GM06990 (cell line): ENCODE measurements at regions not wholly inside any gene's neighbourhood (a gene's known extent, or its start where the extent isn't known, plus 50 kb on each side); places are given as distances from the start of the nearest gene placed in this dataset.

Experiments
- DNase-seq: peaks from one replicate; pipeline ENCODE4 v3.0.0-alpha.2; 2011; ENCODE audit not compliant: insufficient read length; ENCODE audit errors: extremely low read depth
- H3K27me3 ChIP-seq: replicated peaks from 2 replicates; pipeline ENCODE4 v1.6.0; 2011; ENCODE audit warnings: low read length; ENCODE audit not compliant: control insufficient read depth, insufficient read depth
- H3K36me3 ChIP-seq: 2 replicates; pipeline ENCODE4 v1.5.1; 2011; ENCODE audit warnings: low read length; ENCODE audit not compliant: control insufficient read depth, insufficient read depth
- H3K4me3 ChIP-seq: replicated peaks from 2 replicates; pipeline ENCODE4 v1.5.1; 2011; ENCODE audit warnings: low read depth, mild to moderate bottlenecking, control low read depth, low read length
- TF ChIP-seq, protein P1 (sequence below): IDR thresholded peaks from 2 replicates; pipeline ENCODE4 v1.5.1; 2011; ENCODE audit warnings: low read length, control low read depth, mild to moderate bottlenecking, inconsistent platforms; ENCODE audit not compliant: insufficient read depth, poor library complexity, severe bottlenecking

DNA sequence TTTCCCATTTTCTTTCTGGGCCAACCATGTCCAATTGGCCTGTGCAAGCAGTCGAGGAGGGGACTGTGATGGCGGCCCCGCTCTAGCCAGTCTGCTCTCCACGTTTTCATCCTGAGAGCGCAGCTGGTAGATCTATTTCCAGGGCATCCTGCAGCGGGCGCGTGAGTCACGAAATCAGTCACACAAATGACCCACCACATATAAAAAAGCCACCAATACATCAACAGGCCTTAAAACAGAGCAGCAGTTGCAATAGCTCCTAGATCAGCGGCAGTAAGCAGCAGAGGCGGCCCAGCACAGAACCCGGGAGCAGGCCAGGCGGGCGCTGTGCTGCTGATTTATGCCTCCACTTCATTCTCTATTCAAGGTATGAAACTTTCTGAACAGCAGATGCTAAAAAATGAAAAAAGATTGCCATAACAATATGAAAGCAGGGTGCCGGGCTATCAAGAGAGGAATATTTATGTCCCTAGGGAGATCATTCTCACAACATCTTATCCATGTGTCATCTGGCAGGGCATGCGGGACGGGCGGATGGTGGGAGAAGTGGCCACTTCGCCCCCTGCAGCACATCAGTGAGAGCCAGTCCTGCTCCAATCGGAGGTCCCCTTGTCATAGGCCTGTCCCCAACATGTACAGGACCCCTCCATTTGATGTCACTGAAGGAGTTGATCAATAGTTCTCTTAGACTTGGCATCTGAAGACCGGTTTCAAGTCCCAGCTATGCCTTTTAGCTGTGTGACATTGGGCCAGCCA lies 98.0 kb upstream of the GPR26 start:
- DNase-seq = no peak
- no peaks in the 10 kb centered on the region for H3K36me3 ChIP-seq
- no peaks in the 10 kb centered on the region; the same call in 1 of the 2 replicates for H3K27me3 ChIP-seq
- H3K4me3 ChIP-seq = no peak overlapping the region
- TF ChIP-seq, protein P1, sequence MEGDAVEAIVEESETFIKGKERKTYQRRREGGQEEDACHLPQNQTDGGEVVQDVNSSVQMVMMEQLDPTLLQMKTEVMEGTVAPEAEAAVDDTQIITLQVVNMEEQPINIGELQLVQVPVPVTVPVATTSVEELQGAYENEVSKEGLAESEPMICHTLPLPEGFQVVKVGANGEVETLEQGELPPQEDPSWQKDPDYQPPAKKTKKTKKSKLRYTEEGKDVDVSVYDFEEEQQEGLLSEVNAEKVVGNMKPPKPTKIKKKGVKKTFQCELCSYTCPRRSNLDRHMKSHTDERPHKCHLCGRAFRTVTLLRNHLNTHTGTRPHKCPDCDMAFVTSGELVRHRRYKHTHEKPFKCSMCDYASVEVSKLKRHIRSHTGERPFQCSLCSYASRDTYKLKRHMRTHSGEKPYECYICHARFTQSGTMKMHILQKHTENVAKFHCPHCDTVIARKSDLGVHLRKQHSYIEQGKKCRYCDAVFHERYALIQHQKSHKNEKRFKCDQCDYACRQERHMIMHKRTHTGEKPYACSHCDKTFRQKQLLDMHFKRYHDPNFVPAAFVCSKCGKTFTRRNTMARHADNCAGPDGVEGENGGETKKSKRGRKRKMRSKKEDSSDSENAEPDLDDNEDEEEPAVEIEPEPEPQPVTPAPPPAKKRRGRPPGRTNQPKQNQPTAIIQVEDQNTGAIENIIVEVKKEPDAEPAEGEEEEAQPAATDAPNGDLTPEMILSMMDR = no peak

DNA sequence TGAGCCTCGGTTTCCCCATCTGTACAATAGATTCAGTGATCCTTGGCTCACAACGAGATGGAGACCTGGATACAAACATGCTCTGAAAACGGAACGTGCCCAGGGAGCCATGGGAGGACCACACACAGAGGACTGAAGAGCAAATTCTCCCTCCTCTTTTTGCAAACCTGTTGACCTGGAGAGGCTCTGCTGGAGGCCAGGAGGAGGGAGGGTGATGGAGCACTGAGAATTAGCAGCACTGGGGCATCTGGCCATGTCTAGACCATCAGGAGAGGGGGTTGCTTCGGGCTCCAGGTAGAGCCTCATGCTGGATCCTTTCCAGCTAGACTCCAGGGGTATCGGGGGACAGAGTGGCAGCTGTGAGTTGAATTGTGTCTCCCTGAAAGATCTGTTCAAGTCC lies 97.4 kb upstream of the GPR26 start:
- no peak for DNase-seq
- H3K27me3 ChIP-seq = no peaks in the 10 kb centered on the region; the same call in 1 of the 2 replicates
- no peak overlapping the region for H3K4me3 ChIP-seq
- H3K36me3 ChIP-seq = no peaks in the 10 kb centered on the region
- TF ChIP-seq, protein P1 = no peak

DNA sequence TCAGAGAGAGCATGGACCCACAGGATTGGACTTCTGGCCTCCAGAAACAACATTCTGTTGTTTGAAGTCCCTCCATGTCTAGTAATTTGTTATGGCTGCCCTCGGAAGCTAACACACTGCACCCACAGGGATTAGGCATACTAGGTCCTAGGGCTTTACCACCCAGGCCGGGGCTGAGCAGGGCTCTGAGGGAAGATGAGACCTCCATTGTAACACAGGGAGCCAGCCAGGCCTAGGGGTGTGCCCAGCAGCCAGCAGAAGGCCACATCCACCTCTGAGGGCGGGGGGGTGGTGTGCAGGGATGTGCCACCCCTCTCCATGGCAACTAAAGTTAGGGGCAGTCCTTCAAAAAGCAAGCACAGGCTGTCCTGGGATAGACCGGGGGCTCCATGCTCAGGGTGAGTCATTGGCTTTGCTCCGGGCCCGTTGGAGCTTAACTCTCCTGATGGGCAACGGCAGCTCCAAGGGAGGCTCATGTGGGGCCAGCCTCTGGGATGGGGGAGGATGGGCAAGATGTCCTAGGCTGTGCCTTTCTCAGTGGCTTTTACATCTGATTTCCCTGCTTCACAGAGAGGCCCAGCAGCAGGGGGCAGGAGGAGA lies 96.6 kb upstream of the GPR26 start:
- Histone ChIP-seq H3K27me3 (no peaks in the 10 kb centered on the region; the same call in none of the 2 replicates), H3K4me3 (no peak overlapping the region), H3K36me3 (no peaks in the 10 kb centered on the region)
- TF ChIP-seq, protein P1 = no peak
- no peak for DNase-seq

DNA sequence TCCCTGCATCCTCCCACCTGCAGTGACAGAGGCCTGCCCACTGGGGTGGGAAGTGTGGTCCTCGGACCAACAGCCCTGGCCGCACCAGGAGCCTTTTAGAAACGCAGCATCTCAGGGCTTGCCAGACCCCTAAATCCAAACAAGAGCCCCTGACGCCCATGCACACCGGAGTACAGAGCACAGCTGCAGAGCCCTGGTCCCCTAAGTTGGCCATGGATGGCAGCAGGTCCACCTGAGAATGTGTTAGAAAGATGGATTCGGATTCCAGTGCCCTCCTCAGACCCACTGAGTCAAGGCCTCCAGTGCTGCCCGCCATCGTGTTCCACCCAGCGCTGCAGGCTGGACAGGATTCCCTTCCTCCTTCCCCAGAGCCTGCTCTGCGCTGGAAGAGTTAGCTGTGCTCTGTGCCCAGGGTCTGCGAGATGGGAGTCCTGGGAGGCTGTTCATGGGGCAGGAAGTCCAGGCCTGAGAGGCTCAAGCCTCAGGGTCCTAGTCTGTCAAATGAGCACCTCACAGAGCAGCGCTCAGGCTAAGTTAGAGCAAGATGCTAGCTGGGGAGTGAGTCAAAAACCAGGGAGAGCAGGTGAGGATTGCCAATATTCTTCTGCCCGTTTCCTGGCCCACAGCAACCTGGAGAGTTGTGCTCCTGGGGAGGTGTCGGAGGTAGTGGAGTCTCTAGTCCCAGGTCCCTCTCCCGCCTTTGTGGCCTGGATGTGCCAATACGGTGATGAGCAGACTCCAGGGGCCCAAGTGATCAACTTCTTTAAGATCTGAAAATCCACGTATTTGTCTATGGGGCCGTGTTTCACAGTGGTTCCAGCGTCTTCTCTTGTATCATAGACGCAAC lies 95.9 kb upstream of the GPR26 start:
- H3K27me3 ChIP-seq = no peaks in the 10 kb centered on the region; the same call in none of the 2 replicates
- TF ChIP-seq, protein P1 = no peak
- H3K4me3 ChIP-seq = no peak overlapping the region
- no peaks in the 10 kb centered on the region for H3K36me3 ChIP-seq
- DNase-seq = no peak

DNA sequence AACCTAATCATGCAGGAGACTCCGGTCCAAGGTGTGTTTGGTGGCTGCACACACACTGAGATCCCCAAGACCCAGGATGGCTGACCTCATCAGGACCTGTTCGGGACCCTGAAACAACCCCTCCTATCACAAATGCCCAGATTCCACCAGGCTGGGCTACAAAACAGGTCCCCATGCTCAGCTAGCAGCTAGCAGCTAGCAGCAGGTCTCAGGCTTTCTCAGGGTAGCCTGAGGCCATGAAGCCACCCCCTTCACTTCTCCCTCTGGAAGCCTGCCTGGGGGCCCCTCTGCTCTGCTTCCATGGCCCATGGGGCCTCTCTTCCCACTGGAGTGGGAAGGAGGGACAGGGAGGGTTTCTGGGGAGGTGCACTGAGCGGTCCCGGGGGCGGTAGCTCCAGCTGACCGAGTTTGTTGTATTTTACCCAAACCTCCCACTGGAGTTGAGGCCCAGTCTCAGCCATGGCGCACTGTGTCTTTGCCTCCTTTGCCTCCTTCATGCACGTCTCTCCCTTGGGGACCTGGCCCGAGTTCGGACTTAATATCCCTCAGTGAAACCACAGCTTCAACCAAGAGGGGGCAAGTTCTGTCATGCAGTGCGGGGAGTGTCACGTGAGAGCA lies 95.1 kb upstream of the GPR26 start:
- DNase-seq = no peak
- TF ChIP-seq, protein P1 = no peak

More for the DNA sequence above, 95.1 kb upstream of the GPR26 start:
- no peaks in the 10 kb centered on the region; the same call in none of the 2 replicates for H3K27me3 ChIP-seq
- no peak overlapping the region for H3K4me3 ChIP-seq
- H3K36me3 ChIP-seq = no peaks in the 10 kb centered on the region
